ENCODE measurements at regions not wholly inside any gene's neighbourhood (a gene's known extent, or its start where the extent isn't known, plus 50 kb on each side); places are given as distances from the start of the nearest gene placed in this dataset.

- Histone ChIP-seq H3F3A (replicated peaks; ENCODE audit: low read depth) (no peaks in the 10 kb centered on the region), H2AFZ (no peak overlapping the region)
Measured at GRCh38 chr12:111107392-111108178, 187.2 kb upstream of the MYL2 start.

More at GRCh38 chr12:111107392-111108178, 187.2 kb upstream of the MYL2 start:
- H3K27ac Mint-ChIP-seq: no peak overlapping the region
- Histone ChIP-seq H3K79me2 (replicated peaks; ENCODE audit: insufficient read depth) (no peaks in the 10 kb centered on the region; the same call in 1 of the 2 replicates), H3K9me2 (ENCODE audit: insufficient read depth) (no peaks in the 10 kb centered on the region), H3K27me3 (ENCODE audit: insufficient read depth) (no peaks in the 10 kb centered on the region), H3K27ac (ENCODE audit: low read depth) (no peak overlapping the region), H4K20me1 (replicated peaks; ENCODE audit: insufficient read depth) (no peaks in the 10 kb centered on the region; the same call in 1 of the 2 replicates), H3K4me2 (no peak overlapping the region), H3K4me1 (ENCODE audit: insufficient read depth) (peaks cover 4% of the 10 kb centered on the region; the same call in 1 of the 2 replicates), H3K36me3 (ENCODE audit: insufficient read depth) (no peaks in the 10 kb centered on the region), H3K4me3 (no peak overlapping the region)
- peaks cover 3% of the 10 kb centered on the region for H3K27me3 Mint-ChIP-seq (ENCODE audit: insufficient read depth, low read depth, poor library complexity)
- no peaks in the 10 kb centered on the region; the same call in 2 of the 3 replicates for H3K9me3 Mint-ChIP-seq
- TF ChIP-seq EZH2phosphoT487 (IDR thresholded peaks at IDR 0.05; ENCODE audit: unreplicated experiment) (no peak), POLR2AphosphoS5 (IDR thresholded peaks at IDR 0.05; ENCODE audit: low read depth) (no peak), ETS1 (IDR thresholded peaks at IDR 0.05) (no peak), STAT1 (IDR thresholded peaks at IDR 0.05; ENCODE audit: unreplicated experiment) (no peak), REST (IDR thresholded peaks at IDR 0.05; ENCODE audit: unreplicated experiment) (no peak), ZNF114 (CRISPR knock-in tag; IDR thresholded peaks at IDR 0.05) (no peak), NANOG (IDR thresholded peaks at IDR 0.05; ENCODE audit: borderline replicate concordance) (no peak), ZNF331 (CRISPR knock-in tag; IDR thresholded peaks at IDR 0.05; ENCODE audit: low read depth) (no peak), CREB1 (CRISPR knock-in tag; IDR thresholded peaks at IDR 0.05; ENCODE audit: low read depth) (no peak), CTCF (conservative IDR thresholded peaks at IDR 0.05; ENCODE audit: low read depth in 2 of 2) (no peak)
- H3K36me3 Mint-ChIP-seq (ENCODE audit: low read depth): peaks cover 5% of the 10 kb centered on the region; the same call in 2 of the 3 replicates
- no peak overlapping the region for H3K4me3 Mint-ChIP-seq
- ATAC-seq (no peak), DNase-seq (ENCODE audit: low spot score) (no peak)
- H3K4me1 Mint-ChIP-seq: peaks cover 12% of the 10 kb centered on the region
